ENCODE measurements at regions not wholly inside any gene's neighbourhood (a gene's known extent, or its start where the extent isn't known, plus 50 kb on each side); places are given as distances from the start of the nearest gene placed in this dataset.

- intact Hi-C loops (cut with DNase I) = no loop called here
- DNase-seq (ENCODE audit: low spot score) = no peak
Observed at GRCh38 chr20:48012401-48012974, 227.2 kb upstream of the SULF2 start.

GRCh38 chr20:48011025-48011424 lies 225.7 kb upstream of the SULF2 start:
- no peak for DNase-seq (ENCODE audit: low spot score)
- intact Hi-C loops (cut with DNase I) = no loop called here

GRCh38 chr20:48010623-48011022 lies 225.3 kb upstream of the SULF2 start:
- intact Hi-C loops (cut with DNase I) = no loop called here
- DNase-seq (ENCODE audit: low spot score) = no peak

GRCh38 chr20:48008850-48009515 lies 223.7 kb upstream of the SULF2 start:
- intact Hi-C loops (cut with DNase I) = no loop called here

GRCh38 chr20:48007351-48007750 lies 222.1 kb upstream of the SULF2 start:
- intact Hi-C loops (cut with DNase I) = no loop called here

More at GRCh38 chr20:48008850-48009515, 223.7 kb upstream of the SULF2 start:
- DNase-seq (ENCODE audit: low spot score) = no peak

GRCh38 chr20:48006036-48006833 lies 221.0 kb upstream of the SULF2 start:
- no peak for DNase-seq (ENCODE audit: low spot score)
- intact Hi-C loops (cut with DNase I) = no loop called here

More at GRCh38 chr20:48007351-48007750, 222.1 kb upstream of the SULF2 start:
- no peak for DNase-seq (ENCODE audit: low spot score)

- intact Hi-C loops (cut with DNase I) = no loop called here
- no peak for DNase-seq (ENCODE audit: low spot score)
Observed at GRCh38 chr20:48003021-48003420, 217.7 kb upstream of the SULF2 start.

- DNase-seq (ENCODE audit: low spot score) = no peak
- intact Hi-C loops (cut with DNase I) = no loop called here
Observed at GRCh38 chr20:48002517-48002970, 217.3 kb upstream of the SULF2 start.

- intact Hi-C loops (cut with DNase I) = no loop called here
- no peak for DNase-seq (ENCODE audit: low spot score)
Observed at GRCh38 chr20:47999166-47999565, 213.9 kb upstream of the SULF2 start.

GRCh38 chr20:47998736-47999135 lies 213.5 kb upstream of the SULF2 start:
- no peak for DNase-seq (ENCODE audit: low spot score)
- intact Hi-C loops (cut with DNase I) = no loop called here

- intact Hi-C loops (cut with DNase I) = no loop called here
- DNase-seq (ENCODE audit: low spot score) = no peak
Observed at GRCh38 chr20:47995661-47996060, 210.4 kb upstream of the SULF2 start.

- intact Hi-C loops (cut with DNase I) = no loop called here
- no peak for DNase-seq (ENCODE audit: low spot score)
Observed at GRCh38 chr20:47993817-47994216, 208.5 kb upstream of the SULF2 start.

- DNase-seq (ENCODE audit: low spot score) = no peak
- intact Hi-C loops (cut with DNase I) = no loop called here
Observed at GRCh38 chr20:47993035-47993755, 207.9 kb upstream of the SULF2 start.

GRCh38 chr20:47991875-47992488 lies 206.7 kb upstream of the SULF2 start:
- intact Hi-C loops (cut with DNase I) = no loop called here
- no peak for DNase-seq (ENCODE audit: low spot score)

GRCh38 chr20:47990507-47991150 lies 205.3 kb upstream of the SULF2 start:
- DNase-seq (ENCODE audit: low spot score) = no peak
- intact Hi-C loops (cut with DNase I) = no loop called here

- intact Hi-C loops (cut with DNase I) = no loop called here
Observed at GRCh38 chr20:47989957-47990356, 204.7 kb upstream of the SULF2 start.

GRCh38 chr20:47988676-47989075 lies 203.4 kb upstream of the SULF2 start:
- intact Hi-C loops (cut with DNase I) = no loop called here
- DNase-seq (ENCODE audit: low spot score) = no peak

More at GRCh38 chr20:47989957-47990356, 204.7 kb upstream of the SULF2 start:
- no peak for DNase-seq (ENCODE audit: low spot score)

- no peak for DNase-seq (ENCODE audit: low spot score)
- intact Hi-C loops (cut with DNase I) = no loop called here
Observed at GRCh38 chr20:47985092-47985850, 200.0 kb upstream of the SULF2 start.

Data from cardiac septum (tissue), 1 donor.